BE2C (cell line): ENCODE measurements at regions not wholly inside any gene's neighbourhood (a gene's known extent, or its start where the extent isn't known, plus 50 kb on each side); places are given as distances from the start of the nearest gene placed in this dataset.

Experiments
- DNase-seq: peaks from one replicate; pipeline ENCODE4 v3.0.0-alpha.2; 2020
- H3K27me3 ChIP-seq: fragments of 250-450 bp; sonication (Bioruptor Pico); 2 replicates; pipeline ENCODE4 v1.5.1; 2020; ENCODE audit warnings: mild to moderate bottlenecking
- H3K36me3 ChIP-seq: fragments of 250-450 bp; sonication (Bioruptor Pico); 2 replicates; pipeline ENCODE4 v1.5.1; 2020; ENCODE audit warnings: mild to moderate bottlenecking
- H3K4me1 ChIP-seq: fragments of 250-450 bp; sonication (Bioruptor Pico); 2 replicates; pipeline ENCODE4 v1.5.1; 2020
- H3K4me3 ChIP-seq: 2 replicates; pipeline ENCODE4 v1.5.1; 2011; ENCODE audit warnings: low read depth, low read length
- H3K9me3 ChIP-seq: fragments of 250-450 bp; sonication (Bioruptor Pico); 2 replicates; pipeline ENCODE4 v1.5.1; 2020
- CTCF ChIP-seq: IDR thresholded peaks from 2 replicates; pipeline ENCODE4 v1.5.1; 2012; ENCODE audit warnings: mild to moderate bottlenecking, low read depth, low read length

DNA sequence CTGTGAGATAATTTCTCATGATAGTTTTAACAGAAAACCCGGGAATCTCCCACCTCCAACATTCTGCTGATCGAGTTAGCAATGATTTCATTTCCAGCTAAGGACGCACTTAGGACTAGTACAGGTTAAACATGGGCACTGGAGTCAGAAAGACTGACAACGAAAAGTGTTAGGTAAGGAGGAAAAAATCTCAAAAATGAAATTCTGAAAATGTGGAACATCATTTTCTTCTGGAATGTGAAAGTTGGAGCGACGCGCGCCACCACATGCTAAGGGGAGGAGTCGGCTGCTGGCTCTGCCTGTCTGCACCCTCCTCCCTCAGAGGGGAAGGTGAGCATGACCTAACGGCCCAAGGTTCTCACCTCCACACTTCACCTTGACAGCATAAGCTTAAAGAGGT is 221.6 kb upstream of the KCNG1 start:
- Histone ChIP-seq H3K27me3 (no peaks in the 10 kb centered on the region; the same call in 1 of the 2 replicates), H3K36me3 (no peaks in the 10 kb centered on the region), H3K4me1 (no peaks in the 10 kb centered on the region), H3K4me3 (no peak overlapping the region), H3K9me3 (no peaks in the 10 kb centered on the region; the same call in 1 of the 2 replicates)
- no peak for DNase-seq
- TF ChIP-seq CTCF: no peak

DNA sequence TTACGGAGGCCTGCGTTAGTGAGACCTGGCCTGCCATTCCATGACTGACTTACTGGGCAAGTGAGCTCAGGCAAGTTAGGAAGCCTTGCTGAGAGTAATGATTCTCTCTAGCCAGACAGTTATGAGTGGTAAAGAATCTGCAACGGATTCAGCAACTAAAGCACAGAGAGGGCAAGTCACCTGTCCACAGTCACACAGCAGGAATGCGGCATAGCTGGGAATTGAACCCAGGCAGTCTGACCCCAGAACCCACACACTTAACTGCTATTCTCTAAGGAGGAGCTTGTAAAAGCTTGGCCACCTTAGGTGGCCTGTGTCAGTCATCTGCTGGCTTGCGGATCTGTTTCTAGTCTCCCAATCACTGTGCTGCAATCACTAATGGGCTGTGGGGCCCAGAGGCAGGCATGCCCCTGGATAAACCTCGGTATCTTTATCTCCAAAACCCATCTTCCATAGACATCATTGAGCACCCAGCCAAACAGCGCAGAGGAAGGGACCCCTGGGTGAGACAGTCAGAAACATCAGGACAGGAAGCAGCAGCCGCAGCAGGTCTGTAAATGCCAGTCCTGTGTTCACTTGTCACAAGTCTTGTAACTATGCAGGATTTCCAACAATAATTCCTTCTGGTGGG is 215.9 kb upstream of the KCNG1 start:
- Histone ChIP-seq H3K27me3 (no peaks in the 10 kb centered on the region; the same call in 1 of the 2 replicates), H3K36me3 (no peaks in the 10 kb centered on the region), H3K4me1 (no peaks in the 10 kb centered on the region), H3K9me3 (no peaks in the 10 kb centered on the region; the same call in 1 of the 2 replicates), H3K4me3 (no peak overlapping the region)
- no peak for DNase-seq
- no peak for TF ChIP-seq CTCF

DNA sequence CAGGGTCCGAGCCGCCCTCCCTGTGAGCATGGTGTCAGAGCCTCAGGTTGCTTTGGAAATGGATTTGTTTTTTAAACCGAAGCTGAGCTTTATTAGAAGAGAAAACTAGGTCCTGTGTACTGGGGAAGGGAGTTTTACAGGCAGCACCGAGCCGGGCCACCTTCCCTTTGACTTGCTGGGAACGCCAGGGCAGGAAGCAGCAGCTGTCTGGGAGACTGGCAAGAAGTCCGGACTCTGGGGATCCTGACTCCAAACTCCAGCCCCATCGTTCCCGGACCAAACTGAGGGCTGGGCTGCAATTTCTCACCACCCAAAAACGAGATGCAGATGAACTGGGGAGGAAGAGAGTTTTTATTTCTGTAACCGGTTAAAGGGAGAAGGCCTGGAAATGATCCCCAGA is 214.9 kb upstream of the KCNG1 start:
- no peaks in the 10 kb centered on the region for H3K36me3 ChIP-seq
- no peaks in the 10 kb centered on the region for H3K9me3 ChIP-seq
- TF ChIP-seq CTCF: no peak
- H3K4me1 ChIP-seq: no peaks in the 10 kb centered on the region
- DNase-seq: no peak
- H3K4me3 ChIP-seq: no peak overlapping the region
- H3K27me3 ChIP-seq: no peaks in the 10 kb centered on the region; the same call in 1 of the 2 replicates

GRCh38 chr20:51237278-51237677 is 214.4 kb upstream of the KCNG1 start:
- no peak overlapping the region for H3K4me3 ChIP-seq
- no peaks in the 10 kb centered on the region; the same call in 1 of the 2 replicates for H3K27me3 ChIP-seq
- H3K4me1 ChIP-seq: no peaks in the 10 kb centered on the region
- DNase-seq: no peak
- no peak for TF ChIP-seq CTCF
- no peaks in the 10 kb centered on the region for H3K9me3 ChIP-seq
- no peaks in the 10 kb centered on the region for H3K36me3 ChIP-seq

GRCh38 chr20:51236421-51236820 is 213.5 kb upstream of the KCNG1 start:
- no peak overlapping the region for H3K4me3 ChIP-seq
- H3K36me3 ChIP-seq: no peaks in the 10 kb centered on the region
- no peaks in the 10 kb centered on the region; the same call in 1 of the 2 replicates for H3K27me3 ChIP-seq
- TF ChIP-seq CTCF: no peak
- DNase-seq: no peak
- H3K9me3 ChIP-seq: no peaks in the 10 kb centered on the region
- no peaks in the 10 kb centered on the region for H3K4me1 ChIP-seq

DNA sequence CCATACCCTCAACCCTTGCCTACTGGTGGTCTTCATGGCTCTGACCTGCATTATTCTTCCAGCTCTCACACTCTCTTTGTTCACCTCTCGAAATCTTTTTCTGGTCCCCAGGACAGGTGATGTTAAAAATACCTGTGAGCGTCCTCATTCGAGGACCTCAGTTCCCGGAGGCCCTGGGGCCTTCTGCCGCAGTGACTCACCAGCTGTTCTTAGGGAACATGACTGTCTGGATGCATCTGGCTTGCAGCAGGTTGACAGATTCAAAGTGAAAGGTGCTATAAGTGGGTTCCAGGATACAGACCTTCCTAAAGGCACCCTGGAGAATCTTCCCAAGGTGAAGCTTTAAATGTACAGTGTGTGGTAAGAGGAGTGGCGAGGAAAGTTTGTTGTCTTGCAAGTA is 210.4 kb upstream of the KCNG1 start:
- no peaks in the 10 kb centered on the region for H3K27me3 ChIP-seq
- H3K4me3 ChIP-seq: no peak overlapping the region
- H3K9me3 ChIP-seq: no peaks in the 10 kb centered on the region
- no peak for TF ChIP-seq CTCF
- H3K4me1 ChIP-seq: no peaks in the 10 kb centered on the region
- DNase-seq: no peak
- H3K36me3 ChIP-seq: no peaks in the 10 kb centered on the region
